ENCODE measurements at regions not wholly inside any gene's neighbourhood (a gene's known extent, or its start where the extent isn't known, plus 50 kb on each side); places are given as distances from the start of the nearest gene placed in this dataset.

DNA sequence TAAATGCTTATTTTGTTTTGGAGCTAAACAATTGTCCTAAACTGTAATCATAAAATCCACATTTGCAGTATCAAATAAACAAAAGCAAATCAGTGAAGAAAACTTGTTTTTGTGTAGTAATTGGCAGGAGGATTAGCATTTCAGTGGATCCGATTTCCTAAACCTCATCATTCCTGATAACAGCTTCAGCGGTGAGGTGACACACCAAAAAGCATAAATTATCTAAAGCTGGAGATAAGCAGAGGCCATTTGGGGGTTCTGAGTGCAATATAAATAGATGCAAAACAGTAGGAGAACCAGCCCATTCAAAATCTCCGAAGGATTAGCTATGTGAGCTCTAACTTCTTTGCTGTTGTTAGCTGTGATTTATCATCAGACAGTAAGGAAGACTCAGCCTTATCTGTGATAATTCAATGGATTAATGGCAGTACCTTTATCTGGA is 235.8 kb downstream of the EPHA7 start:
- DNase-seq (no peak), ATAC-seq (no peak)
- WGBS, 4 donors, result 13 to 29% (median 20%) methylated on average over 3 of the region's 3 CpGs
- H3K4me3 ChIP-seq, result no peak overlapping the region
- no peaks in the 10 kb centered on the region for H3K9me3 ChIP-seq
- no peaks in the 10 kb centered on the region for H3K27me3 ChIP-seq
- TF ChIP-seq, protein P1, sequence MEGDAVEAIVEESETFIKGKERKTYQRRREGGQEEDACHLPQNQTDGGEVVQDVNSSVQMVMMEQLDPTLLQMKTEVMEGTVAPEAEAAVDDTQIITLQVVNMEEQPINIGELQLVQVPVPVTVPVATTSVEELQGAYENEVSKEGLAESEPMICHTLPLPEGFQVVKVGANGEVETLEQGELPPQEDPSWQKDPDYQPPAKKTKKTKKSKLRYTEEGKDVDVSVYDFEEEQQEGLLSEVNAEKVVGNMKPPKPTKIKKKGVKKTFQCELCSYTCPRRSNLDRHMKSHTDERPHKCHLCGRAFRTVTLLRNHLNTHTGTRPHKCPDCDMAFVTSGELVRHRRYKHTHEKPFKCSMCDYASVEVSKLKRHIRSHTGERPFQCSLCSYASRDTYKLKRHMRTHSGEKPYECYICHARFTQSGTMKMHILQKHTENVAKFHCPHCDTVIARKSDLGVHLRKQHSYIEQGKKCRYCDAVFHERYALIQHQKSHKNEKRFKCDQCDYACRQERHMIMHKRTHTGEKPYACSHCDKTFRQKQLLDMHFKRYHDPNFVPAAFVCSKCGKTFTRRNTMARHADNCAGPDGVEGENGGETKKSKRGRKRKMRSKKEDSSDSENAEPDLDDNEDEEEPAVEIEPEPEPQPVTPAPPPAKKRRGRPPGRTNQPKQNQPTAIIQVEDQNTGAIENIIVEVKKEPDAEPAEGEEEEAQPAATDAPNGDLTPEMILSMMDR (IDR thresholded peaks at IDR 0.05), result no peak
- no peak for TF ChIP-seq POLR2A (IDR thresholded peaks at IDR 0.05)
- no peak overlapping the region for H3K27ac ChIP-seq
- intact Hi-C loops (cut with DNase I), result no loop called here
- peaks cover 0 to 7% (median 0%) of the 10 kb centered on the region in 12 donors for H3K4me1 ChIP-seq
- H3K36me3 ChIP-seq, result no peaks in the 10 kb centered on the region

DNA sequence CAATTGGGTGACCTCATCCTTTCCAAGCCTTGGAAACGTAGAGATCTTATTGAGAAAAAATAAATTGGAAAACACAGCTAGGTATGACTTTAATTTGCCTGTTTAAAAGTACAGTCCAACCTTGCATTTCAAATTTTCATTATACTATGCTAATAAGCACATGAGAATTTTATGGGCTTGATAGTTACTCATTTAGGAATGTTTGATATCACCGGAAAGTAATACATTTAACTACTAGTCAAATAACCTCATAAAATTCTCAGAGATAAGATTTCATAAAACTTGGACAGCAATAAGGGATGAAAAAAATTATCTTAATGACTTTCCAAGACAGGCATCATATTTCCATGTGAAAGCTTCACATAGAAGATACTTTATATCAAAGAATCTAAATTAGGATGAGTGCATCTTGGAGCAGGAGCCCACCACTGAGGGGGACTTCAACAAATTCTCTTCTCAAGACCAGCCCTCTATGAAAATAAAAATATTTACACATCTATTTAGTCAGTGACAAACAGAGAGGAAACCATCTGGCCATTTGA is 236.3 kb downstream of the EPHA7 start:
- 53 to 67% (median 64%) methylated on average over 2 of the region's 2 CpGs for WGBS, 4 donors
- DNase-seq (no peak), ATAC-seq (no peak)
- intact Hi-C loops (cut with DNase I), result no loop called here
- Histone ChIP-seq H3K27ac (no peak overlapping the region), H3K27me3 (no peaks in the 10 kb centered on the region), H3K9me3 (no peaks in the 10 kb centered on the region), H3K36me3 (no peaks in the 10 kb centered on the region), H3K4me1 (peaks cover 0 to 7% (median 0%) of the 10 kb centered on the region in 12 donors), H3K4me3 (no peak overlapping the region)
- no peak for TF ChIP-seq POLR2A (IDR thresholded peaks at IDR 0.05)
- TF ChIP-seq, protein P1 (IDR thresholded peaks at IDR 0.05), result no peak

DNA sequence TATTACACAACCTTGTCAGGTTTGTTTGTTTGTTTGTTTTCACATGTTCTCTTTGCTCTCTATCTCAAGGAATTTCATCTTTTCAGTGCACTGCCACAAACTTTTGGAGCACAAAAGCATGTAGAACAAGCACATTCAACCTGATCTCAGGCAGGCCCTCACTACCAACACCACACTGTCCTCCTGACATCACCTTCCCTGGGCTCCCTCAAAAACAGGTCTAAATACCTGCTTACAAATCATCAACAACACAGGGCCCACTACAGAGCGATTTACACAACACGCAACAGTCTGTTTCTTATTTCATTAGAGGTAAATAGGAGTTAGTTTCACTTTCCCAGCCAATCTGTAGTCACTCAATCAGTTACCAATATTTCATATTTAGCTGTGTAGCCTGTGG is 241.4 kb downstream of the EPHA7 start:
- no peak for TF ChIP-seq POLR2A (IDR thresholded peaks at IDR 0.05)
- TF ChIP-seq, protein P1 (IDR thresholded peaks at IDR 0.05), result no peak
- no peak for DNase-seq
- Histone ChIP-seq H3K4me1 (no peaks in the 10 kb centered on the region), H3K27me3 (no peaks in the 10 kb centered on the region), H3K4me3 (no peak overlapping the region), H3K9me3 (no peaks in the 10 kb centered on the region), H3K36me3 (no peaks in the 10 kb centered on the region), H3K27ac (no peak overlapping the region)
- intact Hi-C loops (cut with DNase I), result no loop called here
- 89 to 97% (median 92%) methylated on average over 2 of the region's 2 CpGs for WGBS, 4 donors
- ATAC-seq, result no peak

DNA sequence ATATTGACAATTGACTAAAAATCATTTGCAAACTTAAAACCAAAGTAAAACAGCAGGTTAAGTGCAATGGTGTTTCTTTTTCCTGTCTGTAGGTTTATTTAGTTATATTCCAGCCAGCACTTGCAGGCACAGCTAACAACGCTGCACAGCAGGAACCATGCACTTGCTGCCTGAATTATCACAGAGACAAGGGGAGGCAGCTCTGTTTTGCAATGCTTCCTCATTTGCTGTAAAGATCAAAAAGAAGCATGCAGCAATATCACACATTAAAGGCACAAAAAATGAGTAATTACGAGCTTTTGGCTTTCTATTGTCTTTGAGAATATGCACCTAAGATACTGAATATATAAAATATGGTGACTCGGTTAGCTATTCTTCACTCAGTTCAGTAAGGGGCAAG is 241.9 kb downstream of the EPHA7 start:
- Histone ChIP-seq H3K27me3 (no peaks in the 10 kb centered on the region), H3K4me1 (no peaks in the 10 kb centered on the region), H3K27ac (no peak overlapping the region), H3K9me3 (no peaks in the 10 kb centered on the region), H3K36me3 (no peaks in the 10 kb centered on the region), H3K4me3 (no peak overlapping the region)
- intact Hi-C loops (cut with DNase I), result no loop called here
- 87 to 93% (median 90%) methylated on average over 3 of the region's 3 CpGs for WGBS, 4 donors
- TF ChIP-seq, protein P1 (IDR thresholded peaks at IDR 0.05), result no peak
- TF ChIP-seq POLR2A (IDR thresholded peaks at IDR 0.05), result no peak
- DNase-seq (no peak), ATAC-seq (no peak)
